ENCODE measurements at regions not wholly inside any gene's neighbourhood (a gene's known extent, or its start where the extent isn't known, plus 50 kb on each side); places are given as distances from the start of the nearest gene placed in this dataset.
"Not testable (repeated sequence)": the region's sequence is repeated elsewhere in the genome, so short reads cannot be mapped to it uniquely, and the experiment has no call there.

GRCh38 chr2:160550048-160550447, 56.4 kb upstream of the RBMS1 start:
- DNase-seq (ENCODE audit: low read depth) = no peak

- DNase-seq (ENCODE audit: low read depth) = no peak
These were observed 57.7 kb upstream of the RBMS1 start for GRCh38 chr2:160551259-160551658.

- DNase-seq (ENCODE audit: low read depth) = no peak
These were observed 61.9 kb upstream of the RBMS1 start for GRCh38 chr2:160555420-160556071.

- no peak for DNase-seq (ENCODE audit: low read depth)
These were observed 64.3 kb upstream of the RBMS1 start for GRCh38 chr2:160557903-160558302.

GRCh38 chr2:160558531-160558930, 64.9 kb upstream of the RBMS1 start:
- no peak for DNase-seq (ENCODE audit: low read depth)

- no peak for DNase-seq (ENCODE audit: low read depth)
These were observed 68.1 kb upstream of the RBMS1 start for GRCh38 chr2:160561551-160562295.

- DNase-seq (ENCODE audit: low read depth) = no peak
These were observed 69.1 kb upstream of the RBMS1 start for GRCh38 chr2:160562730-160563129.

GRCh38 chr2:160564591-160564990, 71.0 kb upstream of the RBMS1 start:
- DNase-seq (ENCODE audit: low read depth) = no peak

- no peak for DNase-seq (ENCODE audit: low read depth)
These were observed 71.7 kb upstream of the RBMS1 start for GRCh38 chr2:160565099-160565845.

GRCh38 chr2:160566717-160567116, 73.1 kb upstream of the RBMS1 start:
- DNase-seq (ENCODE audit: low read depth) = no peak

- DNase-seq (ENCODE audit: low read depth) = no peak
These were observed 75.2 kb upstream of the RBMS1 start for GRCh38 chr2:160568856-160569255.

GRCh38 chr2:160570376-160570775, 76.8 kb upstream of the RBMS1 start:
- DNase-seq (ENCODE audit: low read depth) = no peak

GRCh38 chr2:160574468-160575140, 81.0 kb upstream of the RBMS1 start:
- DNase-seq (ENCODE audit: low read depth) = no peak

- no peak for DNase-seq (ENCODE audit: low read depth)
These were observed 81.8 kb upstream of the RBMS1 start for GRCh38 chr2:160575368-160575767.

GRCh38 chr2:160576054-160576499, 82.5 kb upstream of the RBMS1 start:
- no peak for DNase-seq (ENCODE audit: low read depth)

GRCh38 chr2:160577081-160577480, 83.5 kb upstream of the RBMS1 start:
- DNase-seq (ENCODE audit: low read depth) = not testable (repeated sequence)

- DNase-seq (ENCODE audit: low read depth) = no peak
These were observed 87.4 kb upstream of the RBMS1 start for GRCh38 chr2:160581035-160581434.

GRCh38 chr2:160581448-160581847, 87.8 kb upstream of the RBMS1 start:
- DNase-seq (ENCODE audit: low read depth) = no peak

- DNase-seq (ENCODE audit: low read depth) = no peak
These were observed 88.5 kb upstream of the RBMS1 start for GRCh38 chr2:160582081-160582480.

GRCh38 chr2:160582490-160583145, 89.0 kb upstream of the RBMS1 start:
- no peak for DNase-seq (ENCODE audit: low read depth)

GRCh38 chr2:160583146-160583535, 89.5 kb upstream of the RBMS1 start:
- DNase-seq (ENCODE audit: low read depth) = no peak
